Activated CD4-positive, CD25-positive, alpha-beta regulatory T cell treated with anti-CD3 and anti-CD28 coated beads, Interleukin-2, amount 50 U/mL, for 16 hours (primary cell): ENCODE measurements at regions not wholly inside any gene's neighbourhood (a gene's known extent, or its start where the extent isn't known, plus 50 kb on each side); places are given as distances from the start of the nearest gene placed in this dataset.
"Not testable (repeated sequence)": the region's sequence is repeated elsewhere in the genome, so short reads cannot be mapped to it uniquely, and the experiment has no call there.

Experiments used
- DNase-seq: peaks from one replicate; pipeline ENCODE4 v3.0.0-alpha.2; 2020; ENCODE audit warnings: low read depth, low spot score

- DNase-seq = no peak
Measured at GRCh38 chr6:4460586-4461475, 315.4 kb upstream of the CDYL start.

GRCh38 chr6:4459996-4460395 is 316.2 kb upstream of the CDYL start:
- no peak for DNase-seq

- DNase-seq = no peak
Measured at GRCh38 chr6:4459032-4459431, 317.2 kb upstream of the CDYL start.

- no peak for DNase-seq
Measured at GRCh38 chr6:4451718-4452117, 316.3 kb upstream of the ECI2 start.

- DNase-seq = no peak
Measured at GRCh38 chr6:4451081-4451480, 315.7 kb upstream of the ECI2 start.

GRCh38 chr6:4450237-4450636 is 314.9 kb upstream of the ECI2 start:
- no peak for DNase-seq

- no peak for DNase-seq
Measured at GRCh38 chr6:4449409-4449808, 314.0 kb upstream of the ECI2 start.

- DNase-seq = no peak
Measured at GRCh38 chr6:4448841-4449240, 313.5 kb upstream of the ECI2 start.

- DNase-seq = no peak
Measured at GRCh38 chr6:4447639-4448330, 312.4 kb upstream of the ECI2 start.

- DNase-seq = no peak
Measured at GRCh38 chr6:4446982-4447381, 311.6 kb upstream of the ECI2 start.

- DNase-seq = no peak
Measured at GRCh38 chr6:4441981-4442434, 306.6 kb upstream of the ECI2 start.

GRCh38 chr6:4439159-4439558 is 303.8 kb upstream of the ECI2 start:
- no peak for DNase-seq

GRCh38 chr6:4437342-4437741 is 302.0 kb upstream of the ECI2 start:
- no peak for DNase-seq

- no peak for DNase-seq
Measured at GRCh38 chr6:4435981-4436445, 300.6 kb upstream of the ECI2 start.

GRCh38 chr6:4434655-4435054 is 299.3 kb upstream of the ECI2 start:
- DNase-seq = no peak

- DNase-seq = no peak
Measured at GRCh38 chr6:4433199-4433598, 297.8 kb upstream of the ECI2 start.

- no peak for DNase-seq
Measured at GRCh38 chr6:4426968-4427367, 291.6 kb upstream of the ECI2 start.

- DNase-seq = no peak
Measured at GRCh38 chr6:4421837-4422236, 286.5 kb upstream of the ECI2 start.

- no peak for DNase-seq
Measured at GRCh38 chr6:4420160-4420865, 284.9 kb upstream of the ECI2 start.

- no peak for DNase-seq
Measured at GRCh38 chr6:4415549-4415948, 280.2 kb upstream of the ECI2 start.

- not testable (repeated sequence) for DNase-seq
Measured at GRCh38 chr6:4414078-4414477, 278.7 kb upstream of the ECI2 start.

GRCh38 chr6:4413073-4413472 is 277.7 kb upstream of the ECI2 start:
- no peak for DNase-seq
